Cardiac muscle cell (in vitro differentiated cells and primary cell): ENCODE measurements at regions not wholly inside any gene's neighbourhood (a gene's known extent, or its start where the extent isn't known, plus 50 kb on each side); places are given as distances from the start of the nearest gene placed in this dataset.
A peak's percentile ranks its signal among the peaks of the same experiment; 100 is the strongest.
"Not testable (repeated sequence)": the region's sequence is repeated elsewhere in the genome, so short reads cannot be mapped to it uniquely, and the experiment has no call there.

ENCODE experiments used
- DNase-seq, 2 donors: peaks; one replicate each; pipeline versions ENCODE4 v3.0.0 to v3.0.0-alpha.2; 2010 to 2017; ENCODE audit warnings: low read depth in 1 of 2, low spot score in 1 of 2
- H3K27ac ChIP-seq: fragments of 200-600 bp; sonication (generic); 2 replicates; pipeline ENCODE4 v1.5.1; 2016
- H3K27me3 ChIP-seq: fragments of 200-600 bp; sonication (generic); 2 replicates; pipeline ENCODE4 v1.6.0; 2016; ENCODE audit warnings: control low read depth
- H3K36me3 ChIP-seq: fragments of 200-600 bp; sonication (generic); 2 replicates; pipeline ENCODE4 v1.5.1; 2016; ENCODE audit warnings: control low read depth
- H3K4me1 ChIP-seq: fragments of 200-600 bp; sonication (generic); 2 replicates; pipeline ENCODE4 v1.8.1; 2017; ENCODE audit warnings: low read depth, mild to moderate bottlenecking, mixed run types
- H3K4me3 ChIP-seq: fragments of 200-600 bp; sonication (generic); 2 replicates; pipeline ENCODE4 v1.5.1; 2016; ENCODE audit warnings: mild to moderate bottlenecking
- H3K9me3 ChIP-seq: fragments of 200-600 bp; sonication (generic); 2 replicates; pipeline ENCODE4 v1.5.1; 2017; ENCODE audit warnings: low read depth, mild to moderate bottlenecking, control low read depth
- CTCF ChIP-seq: IDR thresholded peaks from 2 replicates; pipeline ENCODE4 v1.5.1; 2012; ENCODE audit warnings: low read depth, mild to moderate bottlenecking, low read length

DNA sequence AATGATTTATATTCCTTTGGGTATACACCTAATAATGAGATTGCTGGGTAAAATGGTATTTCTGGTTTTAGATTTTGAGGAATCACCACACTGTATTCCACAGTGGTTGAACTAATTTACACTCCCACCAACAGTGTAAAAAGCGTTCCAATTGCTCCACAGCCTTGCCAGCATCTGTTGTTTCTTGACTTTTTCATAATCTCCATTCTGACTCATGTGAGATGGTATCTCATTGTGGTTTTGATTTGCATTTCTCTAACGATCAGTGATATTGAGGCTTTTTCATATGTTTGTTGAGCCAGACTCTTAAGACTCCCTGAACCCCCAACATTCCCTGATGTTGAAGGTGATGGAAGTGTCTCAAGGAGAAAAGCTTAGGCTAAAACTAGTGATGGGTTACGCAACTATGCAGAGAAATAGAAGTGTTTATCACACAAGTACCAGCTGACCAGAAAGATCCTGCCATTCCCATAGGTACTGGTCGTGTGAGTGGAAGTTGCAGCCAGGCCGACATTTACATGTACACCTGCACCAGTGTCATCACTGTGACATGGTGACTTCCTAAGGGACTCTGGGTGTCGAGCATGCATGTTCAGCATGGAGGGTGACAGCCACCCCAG is 711.2 kb upstream of the NRP1 start:
- Histone ChIP-seq H3K4me3 (no peak overlapping the region), H3K27me3 (no peaks in the 10 kb centered on the region), H3K4me1 (no peaks in the 10 kb centered on the region), H3K9me3 (no peaks in the 10 kb centered on the region), H3K36me3 (no peaks in the 10 kb centered on the region), H3K27ac (no peak overlapping the region)
- no peak for TF ChIP-seq CTCF
- peak in 1 of 2 donors; percentile 39 for DNase-seq

GRCh38 chr10:34041871-34042270 is 707.4 kb upstream of the NRP1 start:
- Histone ChIP-seq H3K27me3 (no peaks in the 10 kb centered on the region), H3K27ac (no peak overlapping the region), H3K9me3 (no peaks in the 10 kb centered on the region), H3K4me1 (no peaks in the 10 kb centered on the region), H3K36me3 (no peaks in the 10 kb centered on the region), H3K4me3 (no peak overlapping the region)
- DNase-seq, result no peak
- TF ChIP-seq CTCF, result no peak

GRCh38 chr10:34037499-34037898 is 703.0 kb upstream of the NRP1 start:
- no peak for DNase-seq
- no peak overlapping the region for H3K27ac ChIP-seq
- no peak for TF ChIP-seq CTCF
- no peaks in the 10 kb centered on the region for H3K27me3 ChIP-seq
- no peak overlapping the region for H3K4me3 ChIP-seq
- H3K4me1 ChIP-seq, result no peaks in the 10 kb centered on the region
- H3K36me3 ChIP-seq, result no peaks in the 10 kb centered on the region
- no peaks in the 10 kb centered on the region for H3K9me3 ChIP-seq

DNA sequence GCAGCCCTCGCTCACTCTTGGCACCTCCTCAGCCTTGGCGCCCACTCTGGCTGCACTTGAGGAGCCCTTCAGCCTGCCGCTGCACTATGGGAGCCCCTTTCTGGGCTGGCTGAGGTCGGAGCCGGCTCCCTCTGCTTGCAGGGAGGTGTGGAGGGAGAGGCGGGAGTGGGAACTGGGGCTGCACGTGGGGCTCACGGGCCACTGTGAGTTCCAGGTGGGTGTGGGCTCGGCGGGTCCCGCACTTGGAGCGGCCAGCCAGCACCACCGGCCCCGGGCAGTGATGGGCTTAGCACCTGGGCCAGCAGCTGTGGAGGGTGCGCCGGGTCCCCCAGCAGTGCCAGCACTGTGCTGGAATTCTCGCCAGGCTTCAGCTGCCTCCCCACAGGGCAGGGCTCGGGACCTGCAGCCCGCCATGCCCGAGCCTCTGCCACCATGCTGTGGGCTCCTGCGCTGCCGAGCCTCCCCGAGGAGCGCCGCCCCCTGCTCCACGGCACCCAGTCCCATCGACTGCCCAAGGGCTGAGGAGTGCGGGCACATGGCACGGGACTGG is 700.8 kb upstream of the NRP1 start:
- H3K9me3 ChIP-seq, H3K27me3 ChIP-seq, H3K4me3 ChIP-seq, DNase-seq, H3K27ac ChIP-seq, H3K36me3 ChIP-seq, H3K4me1 ChIP-seq: not testable (repeated sequence)

DNA sequence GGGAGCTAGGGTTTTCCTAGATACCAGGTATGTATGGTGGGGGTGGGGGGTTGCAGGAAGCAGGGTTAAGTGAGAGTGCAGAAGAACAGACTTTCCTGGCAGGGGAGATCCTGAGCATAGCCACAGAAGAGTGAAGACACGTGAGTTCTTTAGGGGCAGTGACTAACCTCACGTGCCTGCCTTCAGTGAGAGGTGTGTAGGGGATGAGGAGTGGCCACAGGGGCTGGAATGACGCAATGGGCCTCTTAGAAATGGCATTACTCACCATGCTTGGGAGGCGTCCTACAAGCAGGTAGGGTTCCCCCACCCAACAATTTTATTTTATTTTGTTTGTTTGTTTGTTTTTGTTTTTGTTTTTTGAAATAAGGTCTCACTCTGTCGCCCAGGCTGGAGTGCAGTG is 698.6 kb upstream of the NRP1 start:
- H3K9me3 ChIP-seq, result no peaks in the 10 kb centered on the region
- no peaks in the 10 kb centered on the region for H3K36me3 ChIP-seq
- no peak overlapping the region for H3K4me3 ChIP-seq
- no peak for DNase-seq
- TF ChIP-seq CTCF, result no peak
- H3K4me1 ChIP-seq, result no peaks in the 10 kb centered on the region
- H3K27me3 ChIP-seq, result no peaks in the 10 kb centered on the region
- no peak overlapping the region for H3K27ac ChIP-seq

GRCh38 chr10:34032564-34032963 is 698.1 kb upstream of the NRP1 start:
- Histone ChIP-seq H3K9me3 (no peaks in the 10 kb centered on the region), H3K4me3 (no peak overlapping the region), H3K36me3 (no peaks in the 10 kb centered on the region), H3K27ac (no peak overlapping the region), H3K4me1 (no peaks in the 10 kb centered on the region), H3K27me3 (no peaks in the 10 kb centered on the region)
- no peak for DNase-seq
- TF ChIP-seq CTCF, result no peak
